OCI-LY7 (cell line): ENCODE measurements at regions not wholly inside any gene's neighbourhood (a gene's known extent, or its start where the extent isn't known, plus 50 kb on each side); places are given as distances from the start of the nearest gene placed in this dataset.
"Not testable (repeated sequence)": the region's sequence is repeated elsewhere in the genome, so short reads cannot be mapped to it uniquely, and the experiment has no call there.

ENCODE experiments used
- EZH2phosphoT487 ChIP-seq: fragments of 200-600 bp; sonication (generic); IDR thresholded peaks from 2 replicates; pipeline ENCODE4 v1.6.1; 2018; ENCODE audit warnings: low read depth, borderline replicate concordance, mild to moderate bottlenecking, mixed run types, antibody characterized with exemption, low read length, moderate library complexity, mixed read lengths
- TF ChIP-seq, protein P1 (sequence below): fragments of 200-600 bp; sonication (generic); conservative IDR thresholded peaks from 2 replicates; pipeline ENCODE4 v1.5.1; 2014; ENCODE audit warnings: mild to moderate bottlenecking, antibody characterized with exemption, low read length, moderate library complexity, mixed read lengths

- TF ChIP-seq, protein P1, sequence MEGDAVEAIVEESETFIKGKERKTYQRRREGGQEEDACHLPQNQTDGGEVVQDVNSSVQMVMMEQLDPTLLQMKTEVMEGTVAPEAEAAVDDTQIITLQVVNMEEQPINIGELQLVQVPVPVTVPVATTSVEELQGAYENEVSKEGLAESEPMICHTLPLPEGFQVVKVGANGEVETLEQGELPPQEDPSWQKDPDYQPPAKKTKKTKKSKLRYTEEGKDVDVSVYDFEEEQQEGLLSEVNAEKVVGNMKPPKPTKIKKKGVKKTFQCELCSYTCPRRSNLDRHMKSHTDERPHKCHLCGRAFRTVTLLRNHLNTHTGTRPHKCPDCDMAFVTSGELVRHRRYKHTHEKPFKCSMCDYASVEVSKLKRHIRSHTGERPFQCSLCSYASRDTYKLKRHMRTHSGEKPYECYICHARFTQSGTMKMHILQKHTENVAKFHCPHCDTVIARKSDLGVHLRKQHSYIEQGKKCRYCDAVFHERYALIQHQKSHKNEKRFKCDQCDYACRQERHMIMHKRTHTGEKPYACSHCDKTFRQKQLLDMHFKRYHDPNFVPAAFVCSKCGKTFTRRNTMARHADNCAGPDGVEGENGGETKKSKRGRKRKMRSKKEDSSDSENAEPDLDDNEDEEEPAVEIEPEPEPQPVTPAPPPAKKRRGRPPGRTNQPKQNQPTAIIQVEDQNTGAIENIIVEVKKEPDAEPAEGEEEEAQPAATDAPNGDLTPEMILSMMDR: not testable (repeated sequence)
- TF ChIP-seq EZH2phosphoT487: not testable (repeated sequence)
Measured at GRCh38 chr22:10662818-10663217, 4865.2 kb upstream of the OR11H1 start.
